Hindlimb muscle (tissue), 1 donor: ENCODE measurements at regions not wholly inside any gene's neighbourhood (a gene's known extent, or its start where the extent isn't known, plus 50 kb on each side); places are given as distances from the start of the nearest gene placed in this dataset.
"Not testable (repeated sequence)": the region's sequence is repeated elsewhere in the genome, so short reads cannot be mapped to it uniquely, and the experiment has no call there.

Experiments used
- DNase-seq: peaks from one replicate; pipeline ENCODE4 v3.0.0-alpha.2; 2013

DNA sequence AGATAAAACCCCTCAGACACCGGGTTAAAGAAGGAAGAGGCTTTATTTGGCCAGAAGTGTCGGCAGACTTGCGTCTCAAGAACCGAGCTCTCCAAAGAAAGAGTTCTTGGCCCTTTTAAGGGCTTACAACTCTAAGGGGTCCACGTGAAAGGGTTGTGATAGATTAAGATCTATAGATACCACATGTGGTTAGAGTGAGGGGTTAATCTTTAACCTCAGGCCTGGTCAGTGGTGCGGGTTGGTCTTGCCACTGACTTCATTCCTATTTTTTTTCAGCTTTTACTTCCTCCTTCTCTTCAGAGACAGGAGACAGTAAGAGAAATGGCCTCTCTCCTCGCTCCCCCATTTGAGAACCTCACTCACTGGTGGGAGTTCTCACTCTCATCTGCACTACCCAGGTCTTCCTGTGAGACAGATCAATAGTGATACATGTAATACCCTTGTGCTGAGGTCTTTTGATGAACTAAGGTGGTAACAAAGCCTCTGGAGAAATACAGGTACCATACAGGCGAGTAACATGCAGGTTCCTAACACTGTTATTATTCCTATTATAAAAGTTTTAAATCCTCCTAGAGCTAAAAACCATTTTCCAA is 52.4 kb upstream of the COX7C start:
- no peak for DNase-seq

DNA sequence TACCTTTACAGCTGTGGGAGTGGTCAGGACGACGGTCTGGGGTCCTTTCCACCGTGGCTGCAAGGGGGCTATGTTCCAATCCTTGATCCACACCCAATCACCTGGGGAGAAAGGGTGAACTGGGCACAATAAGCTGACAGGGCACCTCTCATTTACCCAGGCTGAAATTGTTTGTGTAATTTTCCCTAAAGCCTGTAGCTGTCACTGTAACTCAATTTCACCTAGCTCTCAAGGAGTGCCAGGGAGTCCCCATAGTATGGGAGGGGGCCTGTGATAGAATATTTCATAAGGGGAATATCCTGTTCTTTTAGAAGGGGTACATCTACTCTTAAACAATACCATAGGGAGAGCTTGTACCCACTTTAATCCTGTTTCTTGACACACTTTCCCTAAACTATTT is 51.7 kb upstream of the COX7C start:
- DNase-seq, result not testable (repeated sequence)
